Gastroesophageal sphincter (tissue), 4 donors: ENCODE measurements at regions not wholly inside any gene's neighbourhood (a gene's known extent, or its start where the extent isn't known, plus 50 kb on each side); places are given as distances from the start of the nearest gene placed in this dataset.
A peak's percentile ranks its signal among the peaks of the same experiment; 100 is the strongest.

Experiments used
- ATAC-seq: fragments of 150-250 bp; one replicate; pipeline ENCODE4 v1.9.1; 2016; ENCODE audit warnings: mild to moderate bottlenecking, moderate library complexity
- H3K27ac ChIP-seq, 4 donors: fragments of 200-600 bp; sonication (generic) in 3 of 4; 1 replicate in 3 of 4; 2 replicates in 1 of 4; pipeline ENCODE4 v1.5.1; 2016 to 2019
- H3K27me3 ChIP-seq: fragments of 200-600 bp; sonication (generic); one replicate; pipeline ENCODE4 v1.5.1; 2019
- H3K36me3 ChIP-seq, 2 donors: fragments of 200-600 bp; sonication (generic); one replicate each; pipeline ENCODE4 v1.5.1; 2019; ENCODE audit warnings: control low read depth in 1 of 2
- H3K4me1 ChIP-seq, 3 donors: fragments of 200-600 bp; sonication (generic); 1 replicate in 2 of 3; 2 replicates in 1 of 3; pipeline ENCODE4 v1.5.1; 2016 to 2019; ENCODE audit warnings: control low read depth in 2 of 3
- H3K4me3 ChIP-seq, 2 donors: fragments of 200-600 bp; sonication (generic); one replicate each; pipeline ENCODE4 v1.5.1; 2019; ENCODE audit warnings: mild to moderate bottlenecking in 1 of 2, moderate library complexity in 1 of 2
- H3K9me3 ChIP-seq, 3 donors: fragments of 200-600 bp; sonication (generic); one replicate each; pipeline ENCODE4 v1.5.1; 2017 to 2019; ENCODE audit warnings: control low read depth in 2 of 3
- CTCF ChIP-seq, 4 experiments: fragments of 200-600 bp in 2 of 4; fragments of 450-650 bp in 2 of 4; sonication (generic) in 1 of 4; IDR thresholded peaks; one replicate each; pipeline ENCODE4 v1.5.1; 2017 to 2019; ENCODE audit warnings: antibody characterized with exemption in 4 of 4, mild to moderate bottlenecking in 2 of 4, moderate library complexity in 2 of 4
- EP300 ChIP-seq: sonication (generic); formaldehyde crosslinking; IDR thresholded peaks from one replicate; pipeline ENCODE4 v1.6.1; 2017; ENCODE audit warnings: antibody characterized with exemption, mild to moderate bottlenecking
- POLR2A ChIP-seq, 2 donors: fragments of 450-650 bp; IDR thresholded peaks; one replicate each; pipeline ENCODE4 v1.6.1; 2017; ENCODE audit warnings: antibody characterized with exemption in 2 of 2, mild to moderate bottlenecking in 2 of 2, moderate library complexity in 1 of 2
- POLR2AphosphoS5 ChIP-seq: sonication (generic); formaldehyde crosslinking; IDR thresholded peaks from one replicate; pipeline ENCODE4 v1.6.1; 2017; ENCODE audit warnings: antibody characterized with exemption
- WGBS, 2 donors: methylation state at CpG; one replicate each; pipeline ENCODE4 v1.1.5; 2018; ENCODE audit warnings: low coverage in 1 of 2; 5-methylcytosine and 5-hydroxymethylcytosine counted together

- TF ChIP-seq POLR2A (IDR thresholded peaks at IDR 0.05) (no peak), POLR2AphosphoS5 (no peak), CTCF (IDR thresholded peaks at IDR 0.05) (no peak), EP300 (no peak)
Measured at GRCh38 chr9:26565118-26565517, 327.5 kb downstream of the CAAP1 start.

GRCh38 chr9:26562338-26562737 is 330.3 kb downstream of the CAAP1 start:
- Histone ChIP-seq H3K27me3 (no peaks in the 10 kb centered on the region), H3K9me3 (no peaks in the 10 kb centered on the region), H3K36me3 (no peaks in the 10 kb centered on the region), H3K4me1 (no peaks in the 10 kb centered on the region), H3K27ac (no peak overlapping the region), H3K4me3 (no peak overlapping the region)
- 78 to 88% methylated on average over 1 of the region's 1 CpG for WGBS, 2 donors
- ATAC-seq: no peak
- TF ChIP-seq POLR2AphosphoS5 (no peak), CTCF (IDR thresholded peaks at IDR 0.05) (no peak), EP300 (no peak), POLR2A (IDR thresholded peaks at IDR 0.05) (no peak)

More at GRCh38 chr9:26565118-26565517, 327.5 kb downstream of the CAAP1 start:
- no peak for ATAC-seq
- H3K27me3 ChIP-seq: no peaks in the 10 kb centered on the region
- no peak overlapping the region for H3K27ac ChIP-seq
- no peaks in the 10 kb centered on the region for H3K9me3 ChIP-seq
- H3K36me3 ChIP-seq: no peaks in the 10 kb centered on the region
- no peaks in the 10 kb centered on the region for H3K4me1 ChIP-seq
- H3K4me3 ChIP-seq: no peak overlapping the region
- WGBS, 2 donors: 45 to 66% methylated on average over 2 of the region's 2 CpGs

- ATAC-seq: no peak
- H3K27ac ChIP-seq: no peak overlapping the region
Measured at GRCh38 chr9:26561928-26562327, 330.7 kb downstream of the CAAP1 start.

GRCh38 chr9:26559506-26559905 is 333.1 kb downstream of the CAAP1 start:
- no peaks in the 10 kb centered on the region for H3K9me3 ChIP-seq
- WGBS, 2 donors: 72 to 92% methylated on average over 2 to 3 of the region's 3 CpGs
- no peaks in the 10 kb centered on the region for H3K36me3 ChIP-seq
- H3K4me1 ChIP-seq: no peaks in the 10 kb centered on the region
- no peak for ATAC-seq
- no peak overlapping the region for H3K27ac ChIP-seq
- no peak overlapping the region for H3K4me3 ChIP-seq
- no peak for TF ChIP-seq POLR2A (IDR thresholded peaks at IDR 0.05)
- H3K27me3 ChIP-seq: no peaks in the 10 kb centered on the region

More at GRCh38 chr9:26561928-26562327, 330.7 kb downstream of the CAAP1 start:
- TF ChIP-seq CTCF (IDR thresholded peaks at IDR 0.05) (no peak), POLR2AphosphoS5 (no peak), POLR2A (IDR thresholded peaks at IDR 0.05) (no peak), EP300 (no peak)
- Histone ChIP-seq H3K4me1 (no peaks in the 10 kb centered on the region), H3K9me3 (no peaks in the 10 kb centered on the region), H3K4me3 (no peak overlapping the region), H3K27me3 (no peaks in the 10 kb centered on the region), H3K36me3 (no peaks in the 10 kb centered on the region)
- WGBS, 2 donors: 78 to 88% methylated on average over 3 of the region's 3 CpGs

- Histone ChIP-seq H3K4me3 (no peak overlapping the region), H3K27ac (peak overlapping the region in 1 of 4 donors; percentile 33), H3K9me3 (no peaks in the 10 kb centered on the region), H3K4me1 (peaks cover 0 to 13% (median 3%) of the 10 kb centered on the region in 3 donors), H3K36me3 (no peaks in the 10 kb centered on the region), H3K27me3 (no peaks in the 10 kb centered on the region)
- peak; percentile 25 for ATAC-seq
- TF ChIP-seq POLR2AphosphoS5 (peak; percentile 72), POLR2A (IDR thresholded peaks at IDR 0.05) (no peak), EP300 (no peak), CTCF (IDR thresholded peaks at IDR 0.05) (no peak)
Measured at GRCh38 chr9:26551971-26552370, 340.6 kb downstream of the CAAP1 start.
